OCI-LY1 (cell line): ENCODE measurements at regions not wholly inside any gene's neighbourhood (a gene's known extent, or its start where the extent isn't known, plus 50 kb on each side); places are given as distances from the start of the nearest gene placed in this dataset.

Experiments used
- EZH2 ChIP-seq: fragments of 200-600 bp; sonication (generic), shearing (Covaris generic); IDR thresholded peaks from 2 replicates; pipeline ENCODE4 v1.8.0; 2017; ENCODE audit warnings: borderline replicate concordance, mixed run types, mild to moderate bottlenecking, antibody characterized with exemption, low read length, moderate library complexity, mixed read lengths
- TF ChIP-seq, protein P1 (sequence below): fragments of 200-600 bp; sonication (generic), shearing (Covaris generic); IDR thresholded peaks from 2 replicates; pipeline ENCODE4 v1.5.1; 2017; ENCODE audit warnings: mild to moderate bottlenecking, antibody characterized with exemption, low read length, moderate library complexity, mixed read lengths

DNA sequence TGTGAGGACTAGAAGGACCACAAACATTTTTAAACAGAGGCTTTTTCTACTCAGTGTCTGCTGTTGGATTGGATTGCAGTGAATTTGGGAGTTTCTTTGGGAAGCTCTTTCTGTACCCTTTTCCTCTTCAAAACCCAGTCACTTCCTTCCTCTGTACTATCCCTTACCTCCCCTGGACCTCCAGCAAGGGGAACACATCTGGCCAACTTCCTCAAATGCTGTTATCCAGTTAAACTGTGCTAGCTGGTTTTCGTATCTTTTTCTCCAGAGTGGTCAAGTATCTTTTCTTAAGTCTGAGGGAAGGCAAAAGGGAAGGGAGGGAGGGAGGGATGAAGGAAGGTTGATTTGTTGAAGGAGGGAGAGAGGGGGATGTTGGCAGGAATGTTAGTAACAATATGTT is 99.2 kb upstream of the TNR start:
- TF ChIP-seq, protein P1, sequence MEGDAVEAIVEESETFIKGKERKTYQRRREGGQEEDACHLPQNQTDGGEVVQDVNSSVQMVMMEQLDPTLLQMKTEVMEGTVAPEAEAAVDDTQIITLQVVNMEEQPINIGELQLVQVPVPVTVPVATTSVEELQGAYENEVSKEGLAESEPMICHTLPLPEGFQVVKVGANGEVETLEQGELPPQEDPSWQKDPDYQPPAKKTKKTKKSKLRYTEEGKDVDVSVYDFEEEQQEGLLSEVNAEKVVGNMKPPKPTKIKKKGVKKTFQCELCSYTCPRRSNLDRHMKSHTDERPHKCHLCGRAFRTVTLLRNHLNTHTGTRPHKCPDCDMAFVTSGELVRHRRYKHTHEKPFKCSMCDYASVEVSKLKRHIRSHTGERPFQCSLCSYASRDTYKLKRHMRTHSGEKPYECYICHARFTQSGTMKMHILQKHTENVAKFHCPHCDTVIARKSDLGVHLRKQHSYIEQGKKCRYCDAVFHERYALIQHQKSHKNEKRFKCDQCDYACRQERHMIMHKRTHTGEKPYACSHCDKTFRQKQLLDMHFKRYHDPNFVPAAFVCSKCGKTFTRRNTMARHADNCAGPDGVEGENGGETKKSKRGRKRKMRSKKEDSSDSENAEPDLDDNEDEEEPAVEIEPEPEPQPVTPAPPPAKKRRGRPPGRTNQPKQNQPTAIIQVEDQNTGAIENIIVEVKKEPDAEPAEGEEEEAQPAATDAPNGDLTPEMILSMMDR = no peak
- TF ChIP-seq EZH2 = no peak
